HepG2 (cell line): ENCODE measurements at regions not wholly inside any gene's neighbourhood (a gene's known extent, or its start where the extent isn't known, plus 50 kb on each side); places are given as distances from the start of the nearest gene placed in this dataset.

ENCODE experiments used
- ATAC-seq: fragments of 200-7000 bp; cut with Tn5 transposase; 3 replicates; pipeline ENCODE4 v1.9.1; 2020; ENCODE audit warnings: mild to moderate bottlenecking, moderate library complexity
- BruUV-seq: library from RNA; stranded (reverse); fragments of 400-500 nt; replicated peaks from 2 replicates; lab custom pipeline; 2021; lab: Mats Ljungman, UMichigan
- CTCF ChIA-PET: fragments of 300-600 bp; formaldehyde crosslinking; extraction: SDS; loops from one replicate; lab custom pipeline; 2021; ENCODE audit warnings: low total read pairs, inconsistent platforms, low intra/inter-chr PET ratio; lab: Yijun Ruan, JAX
- POLR2A ChIA-PET: fragments of 350-600 bp; sonication (Branson Sonifier 250); formaldehyde crosslinking; loops from one replicate; lab custom pipeline; 2020; ENCODE audit warnings: antibody characterized with exemption, inconsistent platforms; lab: Yijun Ruan, JAX
- DNase-seq: peaks from one replicate; pipeline ENCODE4 v3.0.0-alpha.2; 2015; ENCODE audit warnings: low spot score
- FAIRE-seq: peaks from 3 replicates; lab custom pipeline; 2011; peaks lifted over from hg19 to GRCh38; lab: Jason Lieb, UNC
- H2AFZ ChIP-seq: one replicate; pipeline ENCODE4 v1.6.1; 2011; ENCODE audit warnings: low read length, inconsistent platforms
- H3K27ac ChIP-seq: fragments of 300-600 bp; 3 replicates; pipeline ENCODE4 v1.8.0; 2011; ENCODE audit warnings: mixed run types, mild to moderate bottlenecking, mixed read lengths, low read length, inconsistent platforms; ENCODE audit not compliant: insufficient read depth; ENCODE audit errors: extremely low read length
- H3K27me3 ChIP-seq, 2 experiments: fragments of 200-600 bp in 1 of 2; 2 replicates in 1 of 2; 3 replicates in 1 of 2; pipeline versions ENCODE4 v1.6.0 to v1.8.0; 2011; ENCODE audit warnings: low read length in 2 of 2, mild to moderate bottlenecking in 2 of 2, moderate library complexity in 2 of 2, inconsistent platforms in 1 of 2; ENCODE audit not compliant: insufficient read depth in 2 of 2, control insufficient read depth in 1 of 2
- H3K36me3 ChIP-seq, 2 experiments: fragments of 200-600 bp in 1 of 2; replicated peaks in 1 of 2; 2 replicates in 1 of 2; 3 replicates in 1 of 2; pipeline versions ENCODE4 v1.5.1 to v1.8.0; 2011; ENCODE audit warnings: low read length in 2 of 2, inconsistent platforms in 1 of 2; ENCODE audit not compliant: insufficient read depth in 2 of 2, control insufficient read depth in 1 of 2
- H3K4me1 ChIP-seq: 2 replicates; pipeline ENCODE4 v1.5.1; 2012; ENCODE audit warnings: low read length, inconsistent platforms; ENCODE audit not compliant: insufficient read depth
- H3K4me2 ChIP-seq: 2 replicates; pipeline ENCODE4 v1.6.0; 2011; ENCODE audit warnings: low read depth, low read length, inconsistent platforms
- H3K4me3 ChIP-seq, 3 experiments: fragments of 200-600 bp in 1 of 3; sonication (generic), shearing (Covaris generic) in 1 of 3; replicated peaks in 1 of 3; 2 replicates each; pipeline ENCODE4 v1.5.1; 2011 to 2016; ENCODE audit warnings: low read length in 3 of 3, inconsistent platforms in 2 of 3, low read depth in 2 of 3, mild to moderate bottlenecking in 2 of 3, control low read depth in 1 of 3, mixed read lengths in 1 of 3; ENCODE audit not compliant: insufficient read depth in 1 of 3
- H3K79me2 ChIP-seq: one replicate; pipeline ENCODE4 v1.6.1; 2011; ENCODE audit warnings: low read length, inconsistent platforms; ENCODE audit not compliant: insufficient read depth
- H3K9ac ChIP-seq: 2 replicates; pipeline ENCODE4 v1.6.0; 2011; ENCODE audit warnings: mild to moderate bottlenecking, low read depth, low read length, inconsistent platforms; ENCODE audit not compliant: insufficient read depth
- H3K9me3 ChIP-seq: 2 replicates; pipeline ENCODE4 v1.5.1; 2012; ENCODE audit warnings: mild to moderate bottlenecking, low read length
- H4K20me1 ChIP-seq: 2 replicates; pipeline ENCODE4 v1.6.0; 2011; ENCODE audit warnings: inconsistent platforms, mild to moderate bottlenecking, low read length, moderate library complexity; ENCODE audit not compliant: insufficient read depth
- GPBP1L1 ChIP-seq: sonication (generic); formaldehyde crosslinking; IDR thresholded peaks from 2 replicates; pipeline ENCODE4 v1.5.0; 2020; ENCODE audit warnings: mild to moderate bottlenecking, missing genetic modification reagents
- HINFP ChIP-seq: sonication (generic); formaldehyde crosslinking; IDR thresholded peaks from 2 replicates; pipeline ENCODE4 v1.4.0; 2020; ENCODE audit warnings: low read depth, mild to moderate bottlenecking, missing genetic modification reagents
- ISL2 ChIP-seq: sonication (generic); formaldehyde crosslinking; IDR thresholded peaks from 2 replicates; pipeline ENCODE4 v1.5.0; 2020; ENCODE audit warnings: missing genetic modification reagents
- JUND ChIP-seq: sonication (generic); formaldehyde crosslinking; IDR thresholded peaks from 2 replicates; pipeline ENCODE4 v1.8.0; 2022; ENCODE audit warnings: mild to moderate bottlenecking, missing genetic modification reagents
- MTERF4 ChIP-seq: sonication (generic); formaldehyde crosslinking; IDR thresholded peaks from 2 replicates; pipeline ENCODE4 v1.8.0; 2023; ENCODE audit warnings: mild to moderate bottlenecking, missing genetic modification reagents
- PCBP2 ChIP-seq: fragments of 200-400 bp; formaldehyde crosslinking; optimal IDR thresholded peaks from 2 replicates; pipeline ENCODE3; 2018; ENCODE audit warnings: low read length, low read depth; ENCODE audit not compliant: poor library complexity, severe bottlenecking
- RFX5 ChIP-seq: IDR thresholded peaks from 2 replicates; pipeline ENCODE4 v1.6.1; 2011; ENCODE audit warnings: low read depth, low read length, improper control_type of control experiment
- SIX1 ChIP-seq: sonication (generic); formaldehyde crosslinking; IDR thresholded peaks from 2 replicates; pipeline ENCODE4 v1.4.0; 2020; ENCODE audit warnings: missing genetic modification reagents, borderline replicate concordance
- THAP9 ChIP-seq: sonication (generic); formaldehyde crosslinking; IDR thresholded peaks from 2 replicates; pipeline ENCODE4; 2020; ENCODE audit warnings: missing genetic modification reagents, mild to moderate bottlenecking, borderline replicate concordance
- ZHX1 ChIP-seq: sonication (generic); formaldehyde crosslinking; IDR thresholded peaks from 2 replicates; pipeline ENCODE4 v1.8.1; 2022; ENCODE audit warnings: low read depth, mild to moderate bottlenecking, missing genetic modification reagents
- ZNF292 ChIP-seq: sonication (generic); formaldehyde crosslinking; IDR thresholded peaks from 2 replicates; pipeline ENCODE4 v1.8.1; 2022; ENCODE audit warnings: mild to moderate bottlenecking, low read depth, missing genetic modification reagents, borderline replicate concordance
- ZNF550 ChIP-seq: sonication (generic); formaldehyde crosslinking; IDR thresholded peaks from 2 replicates; pipeline ENCODE4 v1.4.0; 2020; ENCODE audit warnings: mild to moderate bottlenecking, missing genetic modification reagents, borderline replicate concordance
- ZNF615 ChIP-seq: sonication (generic); formaldehyde crosslinking; IDR thresholded peaks from 2 replicates; pipeline ENCODE4 v1.5.0; 2020; ENCODE audit warnings: mild to moderate bottlenecking, missing genetic modification reagents, borderline replicate concordance
- ZNF776 ChIP-seq: sonication (generic); formaldehyde crosslinking; IDR thresholded peaks from 2 replicates; pipeline ENCODE4 v1.4.0; 2020; ENCODE audit warnings: mild to moderate bottlenecking, missing genetic modification reagents
- ZSCAN20 ChIP-seq: sonication (generic); formaldehyde crosslinking; IDR thresholded peaks from 2 replicates; pipeline ENCODE4 v1.4.0; 2020; ENCODE audit warnings: missing genetic modification reagents, mild to moderate bottlenecking, borderline replicate concordance
- WGBS: methylation state at CpG from one replicate; pipeline ENCODE4 v1.1.6; 2017; ENCODE audit warnings: low lambda C conversion rate; 5-methylcytosine and 5-hydroxymethylcytosine counted together
- in situ Hi-C: cut with HindIII; loops from 2 replicates; pipeline ENCODE4 v1.10.0; 2017; ENCODE audit warnings: low pct_unique_long_range_greater_than_20kb; ENCODE audit not compliant: extremely low pct_ligation_motif_present
- intact Hi-C: fragments of 100-400 bp; cut with micrococcal nuclease; formaldehyde crosslinking; loops from one replicate; pipeline ENCODE4 v1.10.0; 2022; ENCODE audit not compliant: unreplicated experiment

GRCh38 chr2:16931441-16931840, 265.8 kb upstream of the CYRIA start:
- ATAC-seq (no peak), DNase-seq (no peak), FAIRE-seq (no peak)
- Histone ChIP-seq H3K9ac (no peak overlapping the region), H3K4me2 (no peak overlapping the region), H4K20me1 (no peaks in the 10 kb centered on the region), H3K27ac (no peak overlapping the region), H2AFZ (no peak overlapping the region), H3K9me3 (no peaks in the 10 kb centered on the region), H3K4me3 (no peak overlapping the region), H3K4me1 (no peaks in the 10 kb centered on the region), H3K79me2 (no peaks in the 10 kb centered on the region), H3K36me3 (no peaks in the 10 kb centered on the region), H3K27me3 (no peaks in the 10 kb centered on the region)
- 26% methylated on average over 4 of the region's 4 CpGs for WGBS
- CTCF ChIA-PET = no interaction called here
- POLR2A ChIA-PET = no interaction called here
- intact Hi-C loops (no loop called here), in situ Hi-C loops (no loop called here)
- no TSS peak for BruUV-seq
- TF ChIP-seq ZSCAN20 (CRISPR knock-in tag) (no peak), PCBP2 (no peak), MTERF4 (CRISPR knock-in tag) (no peak), RFX5 (no peak), ZNF550 (CRISPR knock-in tag) (no peak), ZHX1 (CRISPR knock-in tag) (no peak), ZNF776 (CRISPR knock-in tag) (no peak), ZNF292 (no peak), HINFP (no peak), THAP9 (CRISPR knock-in tag) (no peak), GPBP1L1 (CRISPR knock-in tag) (no peak), ISL2 (CRISPR knock-in tag) (no peak), SIX1 (CRISPR knock-in tag) (no peak), ZNF615 (CRISPR knock-in tag) (no peak), JUND (CRISPR knock-in tag) (no peak)
